Astrocyte (in vitro differentiated cells and primary cell): ENCODE measurements at regions not wholly inside any gene's neighbourhood (a gene's known extent, or its start where the extent isn't known, plus 50 kb on each side); places are given as distances from the start of the nearest gene placed in this dataset.

ENCODE experiments used
- DNase-seq: peaks from one replicate; pipeline ENCODE4 v3.0.0-alpha.2; 2010; ENCODE audit warnings: low read depth
- FAIRE-seq: peaks from 2 replicates; lab custom pipeline; 2011; peaks lifted over from hg19 to GRCh38; lab: Jason Lieb, UNC
- H2AFZ ChIP-seq: 2 replicates; pipeline ENCODE4 v1.6.0; 2012; ENCODE audit warnings: low read depth, low read length, inconsistent platforms
- H3K27ac ChIP-seq: 2 replicates; pipeline ENCODE4 v1.5.1; 2011; ENCODE audit warnings: low read depth, low read length, inconsistent platforms
- H3K27me3 ChIP-seq: 2 replicates; pipeline ENCODE4 v1.6.0; 2011; ENCODE audit warnings: low read length, inconsistent platforms; ENCODE audit not compliant: insufficient read depth
- H3K36me3 ChIP-seq: 2 replicates; pipeline ENCODE4 v1.5.1; 2011; ENCODE audit warnings: low read length, inconsistent platforms; ENCODE audit not compliant: insufficient read depth
- H3K4me1 ChIP-seq: 2 replicates; pipeline ENCODE4 v1.5.1; 2011; ENCODE audit warnings: low read length, inconsistent platforms; ENCODE audit not compliant: insufficient read depth
- H3K4me2 ChIP-seq: 2 replicates; pipeline ENCODE4 v1.6.0; 2012; ENCODE audit warnings: low read length, inconsistent platforms
- H3K4me3 ChIP-seq: 2 replicates; pipeline ENCODE4 v1.5.1; 2011; ENCODE audit warnings: low read depth, mild to moderate bottlenecking, low read length, inconsistent platforms; ENCODE audit not compliant: insufficient read depth
- H3K79me2 ChIP-seq: 2 replicates; pipeline ENCODE4 v1.6.0; 2012; ENCODE audit warnings: mild to moderate bottlenecking, low read length, inconsistent platforms; ENCODE audit not compliant: insufficient read depth
- H3K9ac ChIP-seq: 2 replicates; pipeline ENCODE4 v1.6.0; 2012; ENCODE audit warnings: mild to moderate bottlenecking, low read length, inconsistent platforms
- H3K9me3 ChIP-seq: 2 replicates; pipeline ENCODE4 v1.5.1; 2012; ENCODE audit warnings: low read depth, mild to moderate bottlenecking, low read length, inconsistent platforms; ENCODE audit not compliant: insufficient read depth
- H4K20me1 ChIP-seq: 2 replicates; pipeline ENCODE4 v1.6.0; 2012; ENCODE audit warnings: low read length, inconsistent platforms; ENCODE audit not compliant: insufficient read depth
- H3K27ac Mint-ChIP-seq: one replicate; pipeline ENCODE4 v1.8.0; 2021; ENCODE audit warnings: mild to moderate bottlenecking, mixed read lengths; ENCODE audit not compliant: unreplicated experiment
- H3K27me3 Mint-ChIP-seq: one replicate; pipeline ENCODE4 v1.8.0; 2021; ENCODE audit warnings: low read depth, mixed read lengths; ENCODE audit not compliant: unreplicated experiment
- H3K36me3 Mint-ChIP-seq: one replicate; pipeline ENCODE4 v1.8.0; 2021; ENCODE audit warnings: low read depth, mixed read lengths; ENCODE audit not compliant: unreplicated experiment
- H3K4me1 Mint-ChIP-seq: one replicate; pipeline ENCODE4 v1.8.0; 2021; ENCODE audit warnings: low read depth, mixed read lengths; ENCODE audit not compliant: unreplicated experiment
- H3K4me3 Mint-ChIP-seq: one replicate; pipeline ENCODE4 v1.8.0; 2021; ENCODE audit warnings: mild to moderate bottlenecking, moderate library complexity, mixed read lengths; ENCODE audit not compliant: unreplicated experiment
- H3K9me3 Mint-ChIP-seq: one replicate; pipeline ENCODE4 v1.8.0; 2021; ENCODE audit warnings: mild to moderate bottlenecking, mixed read lengths; ENCODE audit not compliant: unreplicated experiment
- EZH2 ChIP-seq: IDR thresholded peaks from 2 replicates; pipeline ENCODE4 v1.6.1; 2012; ENCODE audit warnings: mild to moderate bottlenecking, low read length, inconsistent platforms; ENCODE audit not compliant: insufficient read depth
- TF ChIP-seq, protein P1 (sequence below): IDR thresholded peaks from 2 replicates; pipeline ENCODE4 v1.5.1; 2011; ENCODE audit warnings: low read depth, mild to moderate bottlenecking, inconsistent platforms, low read length, moderate library complexity; ENCODE audit not compliant: insufficient read depth

DNA sequence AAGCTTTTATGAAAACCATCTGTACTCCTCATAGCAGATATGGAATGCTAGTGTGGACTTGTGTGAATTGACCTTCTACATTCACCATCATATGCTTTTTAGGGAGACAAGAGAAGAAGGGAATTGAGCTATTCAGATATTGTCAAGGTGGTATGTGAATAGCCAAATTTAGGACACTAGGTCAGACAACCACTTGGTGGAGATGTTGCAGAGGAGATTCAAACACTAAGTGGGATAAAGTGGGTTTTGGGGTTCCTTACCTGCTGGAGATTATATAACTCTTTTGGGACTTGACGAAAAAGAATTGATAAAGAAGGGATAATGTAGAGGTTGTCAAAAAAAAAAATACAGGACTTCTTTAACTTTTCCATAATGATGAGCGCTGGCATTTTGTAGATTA lies 231.8 kb upstream of the THRB start:
- DNase-seq, result no peak
- no peaks in the 10 kb centered on the region for H3K36me3 ChIP-seq

GRCh38 chr3:24730173-24730572 lies 235.5 kb upstream of the THRB start:
- no peaks in the 10 kb centered on the region for H3K36me3 ChIP-seq
- H4K20me1 ChIP-seq, result no peaks in the 10 kb centered on the region
- H3K27ac ChIP-seq, result no peak overlapping the region
- H3K79me2 ChIP-seq, result no peaks in the 10 kb centered on the region
- H3K27ac Mint-ChIP-seq, result no peak overlapping the region
- no peak overlapping the region for H3K4me3 Mint-ChIP-seq
- FAIRE-seq (no peak), DNase-seq (no peak)
- no peaks in the 10 kb centered on the region for H3K9me3 Mint-ChIP-seq
- no peaks in the 10 kb centered on the region for H3K9me3 ChIP-seq
- H2AFZ ChIP-seq, result no peak overlapping the region
- peaks cover 1% of the 10 kb centered on the region for H3K4me1 Mint-ChIP-seq
- no peak for TF ChIP-seq EZH2
- TF ChIP-seq, protein P1, sequence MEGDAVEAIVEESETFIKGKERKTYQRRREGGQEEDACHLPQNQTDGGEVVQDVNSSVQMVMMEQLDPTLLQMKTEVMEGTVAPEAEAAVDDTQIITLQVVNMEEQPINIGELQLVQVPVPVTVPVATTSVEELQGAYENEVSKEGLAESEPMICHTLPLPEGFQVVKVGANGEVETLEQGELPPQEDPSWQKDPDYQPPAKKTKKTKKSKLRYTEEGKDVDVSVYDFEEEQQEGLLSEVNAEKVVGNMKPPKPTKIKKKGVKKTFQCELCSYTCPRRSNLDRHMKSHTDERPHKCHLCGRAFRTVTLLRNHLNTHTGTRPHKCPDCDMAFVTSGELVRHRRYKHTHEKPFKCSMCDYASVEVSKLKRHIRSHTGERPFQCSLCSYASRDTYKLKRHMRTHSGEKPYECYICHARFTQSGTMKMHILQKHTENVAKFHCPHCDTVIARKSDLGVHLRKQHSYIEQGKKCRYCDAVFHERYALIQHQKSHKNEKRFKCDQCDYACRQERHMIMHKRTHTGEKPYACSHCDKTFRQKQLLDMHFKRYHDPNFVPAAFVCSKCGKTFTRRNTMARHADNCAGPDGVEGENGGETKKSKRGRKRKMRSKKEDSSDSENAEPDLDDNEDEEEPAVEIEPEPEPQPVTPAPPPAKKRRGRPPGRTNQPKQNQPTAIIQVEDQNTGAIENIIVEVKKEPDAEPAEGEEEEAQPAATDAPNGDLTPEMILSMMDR, result no peak
- H3K4me2 ChIP-seq, result no peak overlapping the region
- H3K4me1 ChIP-seq, result no peaks in the 10 kb centered on the region
- no peak overlapping the region for H3K4me3 ChIP-seq
- no peaks in the 10 kb centered on the region for H3K27me3 ChIP-seq
- no peak overlapping the region for H3K9ac ChIP-seq
- H3K36me3 Mint-ChIP-seq, result no peaks in the 10 kb centered on the region
- peaks cover 2% of the 10 kb centered on the region for H3K27me3 Mint-ChIP-seq

More for the DNA sequence above, 231.8 kb upstream of the THRB start:
- Histone ChIP-seq H2AFZ (no peak overlapping the region), H3K27me3 (no peaks in the 10 kb centered on the region), H3K4me1 (no peaks in the 10 kb centered on the region), H3K9me3 (no peaks in the 10 kb centered on the region), H3K79me2 (no peaks in the 10 kb centered on the region), H3K4me2 (no peak overlapping the region), H3K9ac (no peak overlapping the region), H3K27ac (no peak overlapping the region), H3K4me3 (no peak overlapping the region), H4K20me1 (no peaks in the 10 kb centered on the region)
- no peak overlapping the region for H3K27ac Mint-ChIP-seq
- H3K4me3 Mint-ChIP-seq, result no peak overlapping the region
- no peaks in the 10 kb centered on the region for H3K36me3 Mint-ChIP-seq
- FAIRE-seq, result no peak
- H3K9me3 Mint-ChIP-seq, result no peaks in the 10 kb centered on the region
- peaks cover 4% of the 10 kb centered on the region for H3K27me3 Mint-ChIP-seq
- TF ChIP-seq, protein P1, result no peak
- no peak for TF ChIP-seq EZH2
- no peaks in the 10 kb centered on the region for H3K4me1 Mint-ChIP-seq

DNA sequence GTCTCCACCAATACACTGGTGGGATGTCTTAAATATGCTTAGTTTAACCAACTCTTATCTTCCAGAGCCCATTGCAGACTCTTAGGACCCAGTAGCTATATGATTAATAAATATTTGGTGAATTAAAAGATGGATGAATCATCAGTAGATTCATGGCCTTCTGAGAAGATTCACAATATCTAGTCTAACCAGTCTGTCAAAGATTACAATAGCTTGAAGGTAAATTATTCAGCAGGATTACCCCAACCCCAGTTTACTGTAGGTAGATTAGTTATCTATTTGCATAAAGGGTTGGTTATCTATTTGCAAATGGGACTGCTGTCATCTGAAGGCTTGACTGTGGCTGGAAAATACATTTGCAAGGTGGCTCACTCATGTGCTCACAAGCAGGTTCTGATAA lies 239.4 kb upstream of the THRB start:
- no peak for DNase-seq
- no peaks in the 10 kb centered on the region for H3K4me1 ChIP-seq
- H3K4me3 Mint-ChIP-seq, result no peak overlapping the region
- no peak overlapping the region for H3K9ac ChIP-seq
- H3K27ac ChIP-seq, result no peak overlapping the region
- H3K36me3 Mint-ChIP-seq, result no peaks in the 10 kb centered on the region
- H3K27me3 ChIP-seq, result no peaks in the 10 kb centered on the region
- TF ChIP-seq EZH2, result no peak
- TF ChIP-seq, protein P1, result no peak
- no peaks in the 10 kb centered on the region for H3K79me2 ChIP-seq
- H3K4me3 ChIP-seq, result no peak overlapping the region
- H3K27ac Mint-ChIP-seq, result no peak overlapping the region
- no peak overlapping the region for H2AFZ ChIP-seq
- no peaks in the 10 kb centered on the region for H3K27me3 Mint-ChIP-seq
- no peaks in the 10 kb centered on the region for H3K9me3 ChIP-seq
- H3K4me2 ChIP-seq, result no peak overlapping the region
- no peaks in the 10 kb centered on the region for H3K9me3 Mint-ChIP-seq
- H4K20me1 ChIP-seq, result no peaks in the 10 kb centered on the region
- no peaks in the 10 kb centered on the region for H3K36me3 ChIP-seq
- no peak for FAIRE-seq
- peaks cover 1% of the 10 kb centered on the region for H3K4me1 Mint-ChIP-seq
